ENCODE measurements at regions not wholly inside any gene's neighbourhood (a gene's known extent, or its start where the extent isn't known, plus 50 kb on each side); places are given as distances from the start of the nearest gene placed in this dataset.

- DNase-seq: no peak
Measured at GRCh38 chr4:15376594-15376993, 51.2 kb upstream of the C1QTNF7 start.
